Hippocampal formation (tissue), 2 donors: ENCODE measurements at regions not wholly inside any gene's neighbourhood (a gene's known extent, or its start where the extent isn't known, plus 50 kb on each side); places are given as distances from the start of the nearest gene placed in this dataset.

Experiments
- DNase-seq, 2 donors: peaks; one replicate each; lab custom pipeline; 2025; lab: John Stamatoyannopoulos, UW

GRCh38 chr20:50313827-50314677, 123.4 kb downstream of the CEBPB start:
- no peak for DNase-seq

DNA sequence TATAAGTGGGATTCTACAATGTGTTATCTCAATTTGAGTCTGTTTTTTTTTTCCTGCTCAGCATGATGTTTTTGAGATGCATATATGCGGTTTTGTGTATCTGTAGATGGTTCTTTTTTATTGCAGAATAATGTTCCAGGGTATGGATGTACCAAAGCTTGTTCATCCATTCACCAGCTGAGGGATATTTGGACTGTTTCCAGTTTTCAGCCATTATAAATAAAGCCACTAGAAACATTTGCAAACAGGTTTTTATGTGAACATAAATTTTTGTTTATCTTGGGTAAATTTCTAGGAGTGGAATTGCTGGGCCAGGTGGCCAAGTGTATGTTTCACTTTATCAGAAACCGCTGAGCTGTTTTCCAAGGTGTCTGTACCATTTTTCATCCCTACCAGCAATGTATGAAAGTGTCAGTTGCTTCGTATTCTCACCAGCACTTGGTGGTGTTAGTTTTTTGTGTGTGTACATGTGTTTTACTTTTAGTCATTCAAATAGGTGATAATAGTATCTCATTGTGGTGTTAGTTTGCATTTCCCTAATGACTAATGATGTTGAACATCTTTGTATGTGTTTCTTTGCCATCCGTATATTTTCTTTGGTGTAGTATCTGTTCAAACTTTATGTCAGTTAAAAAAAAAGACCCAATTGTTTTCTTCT, 124.2 kb downstream of the CEBPB start:
- no peak for DNase-seq

- no peak for DNase-seq
These were observed 125.2 kb downstream of the CEBPB start for GRCh38 chr20:50315586-50316551.

DNA sequence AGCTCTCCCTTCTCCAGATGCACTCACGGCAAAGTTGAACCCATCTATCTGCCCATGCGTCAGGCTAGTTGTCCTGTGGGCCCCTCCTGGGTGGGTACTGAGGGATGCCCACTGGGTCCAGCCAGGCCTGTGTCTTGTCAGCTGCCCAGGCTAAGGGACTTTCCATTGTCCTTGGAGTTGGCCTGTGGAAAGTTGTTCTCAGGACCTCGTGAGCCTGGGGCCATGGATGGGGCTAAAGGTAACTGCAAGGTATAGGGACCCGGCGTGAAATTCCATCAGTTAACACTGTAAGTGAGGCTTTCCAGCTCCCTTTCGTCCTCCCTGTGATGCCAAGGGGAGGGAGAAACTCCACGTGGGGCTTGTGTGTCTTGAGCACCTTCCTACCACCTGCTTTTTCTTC, 126.5 kb downstream of the CEBPB start:
- no peak for DNase-seq

DNA sequence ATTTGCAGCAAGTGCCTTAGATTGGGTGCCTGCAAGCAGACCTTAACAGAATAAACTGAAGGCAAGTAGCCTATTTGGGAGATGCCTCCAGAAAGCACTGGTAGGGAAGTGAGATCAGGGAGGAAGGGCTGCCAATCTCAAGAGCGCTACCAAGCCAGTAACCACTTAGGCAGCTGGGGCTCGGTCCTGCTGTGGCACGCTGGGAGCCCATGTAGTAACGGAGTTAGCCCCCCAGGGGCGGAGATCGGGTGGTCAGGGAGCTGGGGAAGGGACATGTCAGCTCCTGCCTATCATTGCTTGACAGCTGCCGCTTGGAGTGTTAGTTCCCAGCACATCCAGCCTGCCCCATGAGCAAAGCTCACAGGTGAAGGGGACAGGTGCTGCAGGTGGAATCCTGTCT, 127.0 kb downstream of the CEBPB start:
- no peak for DNase-seq

GRCh38 chr20:50318710-50319109, 128.1 kb downstream of the CEBPB start:
- DNase-seq = no peak

- no peak for DNase-seq
These were observed 129.6 kb downstream of the CEBPB start for GRCh38 chr20:50320005-50320900.

- no peak for DNase-seq
These were observed 130.5 kb downstream of the CEBPB start for GRCh38 chr20:50320901-50321796.

DNA sequence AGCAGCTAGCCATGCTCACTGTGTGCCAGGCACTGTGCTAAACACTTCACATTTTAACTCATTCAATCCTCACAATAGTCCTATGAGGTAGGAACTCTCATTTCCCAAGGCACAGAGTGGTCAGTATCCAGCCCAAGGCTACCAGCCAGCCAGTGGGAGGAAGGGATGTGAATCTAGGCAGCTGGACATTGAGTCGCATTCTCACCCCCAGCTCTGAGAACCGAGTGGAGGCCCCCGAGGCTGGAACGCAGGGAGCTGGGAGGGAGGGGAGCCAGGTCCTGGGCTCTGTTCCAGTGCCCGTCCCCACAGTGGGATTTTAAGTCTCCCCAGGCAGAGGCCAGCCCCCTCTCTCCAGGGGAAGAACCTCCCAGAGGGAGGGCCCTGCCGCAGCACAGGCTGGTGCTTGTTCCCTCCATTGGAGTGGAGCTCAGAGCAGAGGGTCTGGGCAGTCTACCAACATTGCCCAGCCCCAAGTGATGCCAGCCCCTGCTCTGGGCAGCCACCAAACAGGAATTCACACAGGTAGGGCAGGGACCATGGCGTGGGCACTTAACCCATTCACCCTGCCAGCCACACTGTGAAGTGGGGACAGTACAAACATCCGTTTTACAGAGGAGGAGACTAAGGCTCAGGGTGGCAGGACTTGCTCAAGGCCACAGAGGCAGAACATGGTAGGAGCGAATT, 131.3 kb downstream of the CEBPB start:
- DNase-seq = no peak

DNA sequence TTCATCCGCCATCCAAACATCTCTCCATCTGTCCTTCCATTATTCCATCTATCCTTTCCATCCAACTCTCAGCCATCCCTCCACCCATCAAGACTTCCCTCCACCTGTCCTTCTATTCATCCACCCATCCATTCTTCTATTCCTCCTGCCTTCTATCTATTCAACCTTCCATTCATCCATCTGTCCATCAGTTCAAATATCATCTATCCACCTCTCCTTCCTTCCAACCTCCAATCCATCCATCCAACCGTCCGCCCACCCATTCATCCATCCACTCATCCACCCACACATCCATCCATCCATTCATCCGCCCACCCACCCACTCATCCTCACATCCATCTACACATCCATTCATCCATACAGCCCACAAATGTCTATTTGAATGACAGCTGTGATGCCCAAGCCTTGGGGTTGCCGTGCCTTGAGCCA, 132.1 kb downstream of the CEBPB start:
- no peak for DNase-seq

- DNase-seq = no peak
These were observed 132.6 kb downstream of the CEBPB start for GRCh38 chr20:50323209-50323608.

- DNase-seq = no peak
These were observed 133.4 kb downstream of the CEBPB start for GRCh38 chr20:50323777-50324775.

- no peak for DNase-seq
These were observed 134.6 kb downstream of the CEBPB start for GRCh38 chr20:50325215-50325614.

- no peak for DNase-seq
These were observed 135.0 kb downstream of the CEBPB start for GRCh38 chr20:50325651-50326050.

GRCh38 chr20:50327666-50328065, 137.0 kb downstream of the CEBPB start:
- DNase-seq = no peak

- DNase-seq = no peak
These were observed 137.8 kb downstream of the CEBPB start for GRCh38 chr20:50328222-50328979.
